Panc1 (cell line): ENCODE measurements at regions not wholly inside any gene's neighbourhood (a gene's known extent, or its start where the extent isn't known, plus 50 kb on each side); places are given as distances from the start of the nearest gene placed in this dataset.

Experiments used
- CTCF ChIP-seq: fragments of 450-650 bp; IDR thresholded peaks from 2 replicates; pipeline ENCODE4 v1.5.1; 2017; ENCODE audit warnings: mild to moderate bottlenecking
- POLR2AphosphoS5 ChIP-seq: IDR thresholded peaks from 2 replicates; pipeline ENCODE4 v1.6.1; 2012; ENCODE audit warnings: mild to moderate bottlenecking, low read depth, low read length, moderate library complexity
- REST ChIP-seq, 2 experiments: IDR thresholded peaks; 2 replicates each; pipeline ENCODE4 v1.6.1; 2011 to 2012; ENCODE audit warnings: low read depth in 2 of 2, control low read depth in 1 of 2, low read length in 1 of 2, mild to moderate bottlenecking in 1 of 2, moderate library complexity in 1 of 2; ENCODE audit not compliant: insufficient read depth in 1 of 2
- SIN3A ChIP-seq: IDR thresholded peaks from 2 replicates; pipeline ENCODE4 v1.6.1; 2012; ENCODE audit warnings: low read depth, mild to moderate bottlenecking, low read length, moderate library complexity, borderline replicate concordance; ENCODE audit not compliant: insufficient read depth

- no peak for TF ChIP-seq CTCF
- no peak for TF ChIP-seq SIN3A
- no peak for TF ChIP-seq REST (IDR thresholded peaks at IDR 0.05; ENCODE audit: insufficient read depth in 1 of 2, low read depth in 2 of 2, low read length in 1 of 2)
- no peak for TF ChIP-seq POLR2AphosphoS5
Measured at GRCh38 chr2:4391013-4391412, 687.6 kb downstream of the DCDC2C start.
